ENCODE measurements at regions not wholly inside any gene's neighbourhood (a gene's known extent, or its start where the extent isn't known, plus 50 kb on each side); places are given as distances from the start of the nearest gene placed in this dataset.

- TF ChIP-seq POLR2AphosphoS5 (IDR thresholded peaks at IDR 0.05; ENCODE audit: low read depth, low read length), result no peak
- TF ChIP-seq JUND (IDR thresholded peaks at IDR 0.05), result no peak
- TF ChIP-seq, protein P1, sequence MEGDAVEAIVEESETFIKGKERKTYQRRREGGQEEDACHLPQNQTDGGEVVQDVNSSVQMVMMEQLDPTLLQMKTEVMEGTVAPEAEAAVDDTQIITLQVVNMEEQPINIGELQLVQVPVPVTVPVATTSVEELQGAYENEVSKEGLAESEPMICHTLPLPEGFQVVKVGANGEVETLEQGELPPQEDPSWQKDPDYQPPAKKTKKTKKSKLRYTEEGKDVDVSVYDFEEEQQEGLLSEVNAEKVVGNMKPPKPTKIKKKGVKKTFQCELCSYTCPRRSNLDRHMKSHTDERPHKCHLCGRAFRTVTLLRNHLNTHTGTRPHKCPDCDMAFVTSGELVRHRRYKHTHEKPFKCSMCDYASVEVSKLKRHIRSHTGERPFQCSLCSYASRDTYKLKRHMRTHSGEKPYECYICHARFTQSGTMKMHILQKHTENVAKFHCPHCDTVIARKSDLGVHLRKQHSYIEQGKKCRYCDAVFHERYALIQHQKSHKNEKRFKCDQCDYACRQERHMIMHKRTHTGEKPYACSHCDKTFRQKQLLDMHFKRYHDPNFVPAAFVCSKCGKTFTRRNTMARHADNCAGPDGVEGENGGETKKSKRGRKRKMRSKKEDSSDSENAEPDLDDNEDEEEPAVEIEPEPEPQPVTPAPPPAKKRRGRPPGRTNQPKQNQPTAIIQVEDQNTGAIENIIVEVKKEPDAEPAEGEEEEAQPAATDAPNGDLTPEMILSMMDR (IDR thresholded peaks at IDR 0.05 in 2 of 3, conservative IDR thresholded peaks at IDR 0.05 in 1 of 3; ENCODE audit: borderline replicate concordance in 1 of 3, insufficient read depth in 1 of 3, low read depth in 2 of 3, low read length in 2 of 3), result no peak
- no peak for TF ChIP-seq YY1 (IDR thresholded peaks at IDR 0.05; ENCODE audit: extremely low read depth, insufficient replicate concordance, low read depth, low read length)
- no peak for TF ChIP-seq CEBPB (IDR thresholded peaks at IDR 0.05; ENCODE audit: low read depth)
- no peak for TF ChIP-seq MAX (IDR thresholded peaks at IDR 0.05)
- TF ChIP-seq ZBTB33 (IDR thresholded peaks at IDR 0.05; ENCODE audit: extremely low read depth, insufficient replicate concordance, low read length), result no peak
- no peak for TF ChIP-seq RAD21 (IDR thresholded peaks at IDR 0.05; ENCODE audit: low read depth)
- TF ChIP-seq POLR2A (IDR thresholded peaks at IDR 0.05; ENCODE audit: borderline replicate concordance, extremely low read depth, insufficient read depth, insufficient read length), result no peak
- TF ChIP-seq EZH2 (IDR thresholded peaks at IDR 0.05), result no peak
- TF ChIP-seq, protein P2, sequence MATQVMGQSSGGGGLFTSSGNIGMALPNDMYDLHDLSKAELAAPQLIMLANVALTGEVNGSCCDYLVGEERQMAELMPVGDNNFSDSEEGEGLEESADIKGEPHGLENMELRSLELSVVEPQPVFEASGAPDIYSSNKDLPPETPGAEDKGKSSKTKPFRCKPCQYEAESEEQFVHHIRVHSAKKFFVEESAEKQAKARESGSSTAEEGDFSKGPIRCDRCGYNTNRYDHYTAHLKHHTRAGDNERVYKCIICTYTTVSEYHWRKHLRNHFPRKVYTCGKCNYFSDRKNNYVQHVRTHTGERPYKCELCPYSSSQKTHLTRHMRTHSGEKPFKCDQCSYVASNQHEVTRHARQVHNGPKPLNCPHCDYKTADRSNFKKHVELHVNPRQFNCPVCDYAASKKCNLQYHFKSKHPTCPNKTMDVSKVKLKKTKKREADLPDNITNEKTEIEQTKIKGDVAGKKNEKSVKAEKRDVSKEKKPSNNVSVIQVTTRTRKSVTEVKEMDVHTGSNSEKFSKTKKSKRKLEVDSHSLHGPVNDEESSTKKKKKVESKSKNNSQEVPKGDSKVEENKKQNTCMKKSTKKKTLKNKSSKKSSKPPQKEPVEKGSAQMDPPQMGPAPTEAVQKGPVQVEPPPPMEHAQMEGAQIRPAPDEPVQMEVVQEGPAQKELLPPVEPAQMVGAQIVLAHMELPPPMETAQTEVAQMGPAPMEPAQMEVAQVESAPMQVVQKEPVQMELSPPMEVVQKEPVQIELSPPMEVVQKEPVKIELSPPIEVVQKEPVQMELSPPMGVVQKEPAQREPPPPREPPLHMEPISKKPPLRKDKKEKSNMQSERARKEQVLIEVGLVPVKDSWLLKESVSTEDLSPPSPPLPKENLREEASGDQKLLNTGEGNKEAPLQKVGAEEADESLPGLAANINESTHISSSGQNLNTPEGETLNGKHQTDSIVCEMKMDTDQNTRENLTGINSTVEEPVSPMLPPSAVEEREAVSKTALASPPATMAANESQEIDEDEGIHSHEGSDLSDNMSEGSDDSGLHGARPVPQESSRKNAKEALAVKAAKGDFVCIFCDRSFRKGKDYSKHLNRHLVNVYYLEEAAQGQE (IDR thresholded peaks at IDR 0.05; ENCODE audit: low read depth), result no peak
- no peak for TF ChIP-seq SIN3A (IDR thresholded peaks at IDR 0.05; ENCODE audit: low read depth)
- TF ChIP-seq EZH2phosphoT487 (IDR thresholded peaks at IDR 0.05; ENCODE audit: borderline replicate concordance), result no peak
Observed at GRCh38 chr20:11429168-11429567, 488.5 kb upstream of the BTBD3 start.
